ENCODE measurements at regions not wholly inside any gene's neighbourhood (a gene's known extent, or its start where the extent isn't known, plus 50 kb on each side); places are given as distances from the start of the nearest gene placed in this dataset.

- Histone ChIP-seq H3K4me1 (ENCODE audit: control insufficient read depth, insufficient read depth, low read length) (no peaks in the 10 kb centered on the region), H3K9me3 (ENCODE audit: control insufficient read depth, insufficient read depth, low read depth, low read length) (no peaks in the 10 kb centered on the region), H3K27ac (ENCODE audit: extremely low read depth, low read depth, low read length) (no peak overlapping the region), H3K4me3 (ENCODE audit: low read depth, low read length) (no peak overlapping the region), H3K36me3 (ENCODE audit: control insufficient read depth in 2 of 2, insufficient read depth in 1 of 2, low read length in 2 of 2) (no peaks in the 10 kb centered on the region)
- peak; percentile 63 for TF ChIP-seq ZNF366 (tag by site-specific recombination; conservative IDR thresholded peaks at IDR 0.05)
- TF ChIP-seq ZNF37A (tag by site-specific recombination; IDR thresholded peaks at IDR 0.05), result no peak
- TF ChIP-seq PRDM1 (tag by site-specific recombination; IDR thresholded peaks at IDR 0.05), result peak; percentile 86
- CTCF ChIA-PET, result interaction anchor here (0.6 kb wide), 1 partner anchor 852 kb away, joined by 3 read pairs; no protein-coding TSS in a partner anchor
- POLR2A ChIA-PET, result no interaction called here
These were observed 458.9 kb downstream of the TYW1 start for GRCh38 chr7:67455508-67455907.

- no peaks in the 10 kb centered on the region for H3K4me1 ChIP-seq (ENCODE audit: control insufficient read depth, insufficient read depth, low read length)
- no peak overlapping the region for H3K4me3 ChIP-seq (ENCODE audit: low read depth, low read length)
- H3K27ac ChIP-seq (ENCODE audit: extremely low read depth, low read depth, low read length), result no peak overlapping the region
- TF ChIP-seq YY1 (tag by site-specific recombination; IDR thresholded peaks at IDR 0.05) (no peak), ZNF558 (tag by site-specific recombination; IDR thresholded peaks at IDR 0.05) (no peak)
- H3K9me3 ChIP-seq (ENCODE audit: control insufficient read depth, insufficient read depth, low read depth, low read length), result no peaks in the 10 kb centered on the region
- ChIA-PET POLR2A (no interaction called here), CTCF (interaction anchor here (0.7 kb wide), 1 partner anchor 1199 kb away, joined by 3 read pairs; no protein-coding TSS in a partner anchor)
- no peaks in the 10 kb centered on the region for H3K36me3 ChIP-seq (ENCODE audit: control insufficient read depth in 2 of 2, insufficient read depth in 1 of 2, low read length in 2 of 2)
These were observed 466.2 kb downstream of the TYW1 start for GRCh38 chr7:67462781-67463191.

GRCh38 chr7:67463316-67463715 is 466.7 kb downstream of the TYW1 start:
- ChIA-PET POLR2A (no interaction called here), CTCF (interaction anchor here (0.6 to 0.7 kb wide), 2 partner anchors 122 to 1199 kb away, joined by 3 to 4 read pairs; no protein-coding TSS in a partner anchor)
- Histone ChIP-seq H3K4me1 (ENCODE audit: control insufficient read depth, insufficient read depth, low read length) (no peaks in the 10 kb centered on the region), H3K4me3 (ENCODE audit: low read depth, low read length) (no peak overlapping the region), H3K36me3 (ENCODE audit: control insufficient read depth in 2 of 2, insufficient read depth in 1 of 2, low read length in 2 of 2) (no peaks in the 10 kb centered on the region), H3K9me3 (ENCODE audit: control insufficient read depth, insufficient read depth, low read depth, low read length) (no peaks in the 10 kb centered on the region), H3K27ac (ENCODE audit: extremely low read depth, low read depth, low read length) (no peak overlapping the region)
- TF ChIP-seq SCRT2 (tag by site-specific recombination; IDR thresholded peaks at IDR 0.05), result 0 out of 2 replicates have a peak, but pooled peaks have one; percentile 37
- TF ChIP-seq PRDM1 (tag by site-specific recombination; IDR thresholded peaks at IDR 0.05), result no peak

GRCh38 chr7:67463983-67464382 is 467.4 kb downstream of the TYW1 start:
- H3K4me3 ChIP-seq (ENCODE audit: low read depth, low read length), result no peak overlapping the region
- no peaks in the 10 kb centered on the region for H3K36me3 ChIP-seq (ENCODE audit: control insufficient read depth in 2 of 2, insufficient read depth in 1 of 2, low read length in 2 of 2)
- H3K27ac ChIP-seq (ENCODE audit: extremely low read depth, low read depth, low read length), result no peak overlapping the region
- H3K4me1 ChIP-seq (ENCODE audit: control insufficient read depth, insufficient read depth, low read length), result no peaks in the 10 kb centered on the region
- TF ChIP-seq KLF1 (tag by site-specific recombination; IDR thresholded peaks at IDR 0.05) (no peak), ZNF16 (tag by site-specific recombination; IDR thresholded peaks at IDR 0.05; ENCODE audit: low read depth) (no peak), KLF10 (tag by site-specific recombination; IDR thresholded peaks at IDR 0.05) (no peak), ZNF112 (tag by site-specific recombination; IDR thresholded peaks at IDR 0.05) (no peak), ZSCAN23 (tag by site-specific recombination; IDR thresholded peaks at IDR 0.05) (no peak), FEZF1 (tag by site-specific recombination; IDR thresholded peaks at IDR 0.05) (no peak), BCL11A (tag by site-specific recombination; IDR thresholded peaks at IDR 0.05; ENCODE audit: low read depth) (no peak)
- H3K9me3 ChIP-seq (ENCODE audit: control insufficient read depth, insufficient read depth, low read depth, low read length), result no peaks in the 10 kb centered on the region
- ChIA-PET POLR2A (no interaction called here), CTCF (interaction anchor here (0.6 kb wide), 1 partner anchor 121 kb away, joined by 4 read pairs; no protein-coding TSS in a partner anchor)

GRCh38 chr7:67466109-67466508 is 469.5 kb downstream of the TYW1 start:
- no peak overlapping the region for H3K4me3 ChIP-seq (ENCODE audit: low read depth, low read length)
- no peaks in the 10 kb centered on the region for H3K4me1 ChIP-seq (ENCODE audit: control insufficient read depth, insufficient read depth, low read length)
- TF ChIP-seq ZNF623 (tag by site-specific recombination; IDR thresholded peaks at IDR 0.05) (no peak), HOXD13 (CRISPR knock-in tag; IDR thresholded peaks at IDR 0.05; ENCODE audit: borderline replicate concordance) (no peak), ZNF629 (tag by site-specific recombination; IDR thresholded peaks at IDR 0.05) (no peak), ZNF518A (tag by site-specific recombination; conservative IDR thresholded peaks at IDR 0.05; ENCODE audit: low read depth) (no peak)
- H3K9me3 ChIP-seq (ENCODE audit: control insufficient read depth, insufficient read depth, low read depth, low read length), result no peaks in the 10 kb centered on the region
- ChIA-PET POLR2A (no interaction called here), CTCF (no interaction called here)
- H3K27ac ChIP-seq (ENCODE audit: extremely low read depth, low read depth, low read length), result no peak overlapping the region
- no peaks in the 10 kb centered on the region for H3K36me3 ChIP-seq (ENCODE audit: control insufficient read depth in 2 of 2, insufficient read depth in 1 of 2, low read length in 2 of 2)

All from HEK293 (cell line).